ENCODE measurements at regions not wholly inside any gene's neighbourhood (a gene's known extent, or its start where the extent isn't known, plus 50 kb on each side); places are given as distances from the start of the nearest gene placed in this dataset.

DNA sequence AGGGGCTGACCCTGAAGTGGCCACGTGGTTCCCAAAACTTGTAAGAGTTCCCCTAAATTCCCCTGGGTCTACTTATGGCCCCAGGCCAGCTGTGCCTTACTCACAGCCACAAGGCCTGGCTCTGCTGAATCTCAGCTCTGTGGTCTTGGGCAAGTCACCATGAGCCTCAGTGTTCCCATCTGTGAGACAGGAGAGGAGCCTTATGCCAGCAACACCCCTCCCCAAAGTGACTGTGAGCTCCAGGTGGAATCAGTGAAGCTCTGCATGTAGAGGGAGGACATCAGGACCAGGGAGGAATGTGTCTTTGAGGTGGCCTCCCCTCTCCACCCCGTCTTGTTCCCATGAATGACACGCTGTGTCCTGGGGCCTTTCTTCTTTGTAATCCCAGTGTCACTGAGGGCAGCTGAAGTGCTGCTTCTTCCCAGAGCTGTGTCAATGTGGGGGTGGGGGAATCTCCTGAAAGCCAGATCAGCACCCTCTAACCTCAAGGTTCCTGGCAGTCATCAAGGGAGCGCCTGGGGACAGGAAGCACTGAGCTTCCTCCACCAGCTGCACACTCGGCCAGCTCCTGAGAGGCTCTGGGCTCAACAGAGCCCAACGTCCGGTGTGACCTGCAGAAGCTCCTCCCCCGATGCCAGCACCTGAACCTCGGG, 258.9 kb downstream of the UACA start:
- no peak for DNase-seq

DNA sequence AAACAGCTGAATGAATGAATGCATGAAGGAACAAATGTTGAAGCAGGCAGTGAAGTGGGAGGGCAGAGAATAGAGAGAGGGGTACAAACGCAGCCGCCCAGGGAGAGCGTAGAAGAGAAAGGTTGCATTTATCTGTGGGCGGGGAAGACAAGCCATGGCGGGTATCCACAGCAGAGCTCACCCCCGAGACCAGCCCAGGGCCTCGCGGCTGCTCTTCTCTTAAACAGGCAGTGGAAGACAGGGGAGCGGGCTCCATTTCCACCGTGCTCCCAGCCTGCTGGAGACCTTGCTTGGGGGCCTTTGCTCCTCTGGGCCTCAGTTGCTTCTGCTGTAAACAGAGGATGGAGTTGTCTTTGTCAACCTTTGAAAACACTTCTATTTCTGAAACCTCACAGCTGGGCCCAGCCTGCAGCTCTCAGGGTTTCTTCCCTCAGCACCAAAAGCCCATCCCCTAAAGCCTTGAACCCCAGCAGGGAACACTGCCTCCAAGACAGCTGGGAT, 259.5 kb downstream of the UACA start:
- DNase-seq = no peak

DNA sequence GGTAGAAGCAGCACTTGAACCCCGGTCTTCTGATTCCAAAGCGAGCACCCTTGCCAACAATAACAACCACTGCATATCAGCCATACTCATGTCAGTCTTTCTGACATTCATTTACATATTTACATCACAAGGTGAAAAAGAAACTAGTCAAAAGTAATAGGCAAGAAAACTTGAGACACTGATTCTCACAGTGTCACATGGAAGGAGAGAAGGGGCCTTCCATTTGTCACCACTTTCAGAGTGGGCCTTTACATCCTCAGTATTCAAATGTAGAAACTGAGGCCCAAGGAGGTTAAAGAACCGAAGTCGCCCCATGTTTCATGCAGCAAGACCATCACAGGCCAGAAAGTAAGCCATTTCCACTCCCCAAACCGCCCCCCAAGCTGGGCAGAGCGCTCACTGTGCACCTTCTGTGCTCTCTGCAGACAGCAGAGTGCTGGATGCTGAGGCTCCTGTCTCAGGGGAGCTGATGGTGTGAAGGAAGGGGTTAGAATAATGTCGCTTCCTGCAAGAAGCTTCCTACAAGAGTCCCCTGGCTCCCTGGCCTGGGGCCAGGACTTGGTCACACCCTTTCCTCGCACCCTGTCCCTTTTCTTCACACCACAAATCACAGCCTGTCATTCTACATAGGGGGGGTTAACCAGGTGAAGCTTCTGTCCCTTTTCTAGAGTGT, 260.1 kb downstream of the UACA start:
- no peak for DNase-seq

DNA sequence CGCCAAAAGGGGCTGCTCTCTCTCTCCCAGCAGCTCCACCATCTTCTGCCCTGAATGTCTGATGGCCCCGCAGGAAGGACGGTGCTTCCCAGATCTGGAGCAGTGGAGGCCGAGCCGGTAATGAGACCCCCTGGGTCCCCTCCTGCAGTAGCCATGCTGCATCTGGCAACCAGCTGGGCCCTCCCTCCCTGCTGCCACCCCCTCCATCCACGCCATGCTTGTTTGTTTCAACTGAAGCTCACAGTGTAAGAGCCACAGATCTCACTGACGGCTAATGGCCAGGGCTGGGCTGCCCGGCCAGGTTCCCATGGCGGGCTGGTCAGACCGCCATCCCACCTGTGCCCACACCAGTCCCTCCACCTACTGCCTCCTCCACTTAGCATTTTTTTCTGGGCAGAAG, 260.8 kb downstream of the UACA start:
- DNase-seq = no peak

DNA sequence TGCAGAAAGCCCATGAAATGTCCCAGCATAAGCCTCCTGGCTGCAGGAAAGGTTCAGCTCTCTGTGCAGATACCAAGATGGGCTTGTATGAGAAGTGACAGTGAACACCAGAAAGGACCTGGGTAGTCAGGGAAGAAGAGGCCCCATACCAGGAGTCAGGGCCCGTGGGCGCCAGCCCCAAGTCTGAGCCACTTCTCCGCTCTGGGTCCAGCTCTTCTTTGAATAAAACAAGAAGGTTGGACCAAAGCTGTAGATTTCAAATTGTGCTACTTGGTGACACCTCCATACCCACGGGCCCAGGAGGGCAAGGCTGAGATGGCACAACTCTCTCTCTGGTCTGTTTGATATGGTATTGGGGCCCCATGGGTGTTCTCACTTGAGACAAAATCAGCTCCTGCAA, 261.5 kb downstream of the UACA start:
- no peak for DNase-seq

DNA sequence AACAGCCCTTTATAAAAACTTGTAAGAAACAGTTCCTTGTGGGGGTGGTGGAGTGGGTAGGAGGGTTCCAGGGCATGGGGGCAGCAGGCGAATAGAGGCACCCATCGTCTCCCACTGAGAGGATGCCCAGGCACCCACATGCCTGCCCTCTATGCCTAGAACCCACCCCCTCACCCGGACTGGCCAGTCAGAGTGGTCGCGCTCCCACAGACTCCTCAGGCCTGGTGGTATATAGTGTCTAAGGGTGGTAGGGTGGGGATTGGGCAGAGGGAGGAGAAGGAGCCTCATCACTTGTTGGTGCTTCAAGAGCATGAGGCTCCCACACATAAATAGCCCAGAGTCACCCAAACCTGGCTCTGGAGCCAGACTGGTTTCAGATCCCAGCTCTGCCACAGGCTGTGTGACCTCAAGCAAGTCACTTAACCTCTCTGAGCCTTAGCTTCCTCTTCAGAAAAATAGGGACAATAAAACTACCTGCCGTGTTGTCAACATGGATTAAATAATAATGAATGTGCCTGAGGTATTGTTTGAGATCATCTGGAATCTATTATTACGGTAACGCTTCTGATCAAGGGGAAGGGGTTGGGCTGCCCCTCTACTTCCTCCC, 262.1 kb downstream of the UACA start:
- DNase-seq = no peak

DNA sequence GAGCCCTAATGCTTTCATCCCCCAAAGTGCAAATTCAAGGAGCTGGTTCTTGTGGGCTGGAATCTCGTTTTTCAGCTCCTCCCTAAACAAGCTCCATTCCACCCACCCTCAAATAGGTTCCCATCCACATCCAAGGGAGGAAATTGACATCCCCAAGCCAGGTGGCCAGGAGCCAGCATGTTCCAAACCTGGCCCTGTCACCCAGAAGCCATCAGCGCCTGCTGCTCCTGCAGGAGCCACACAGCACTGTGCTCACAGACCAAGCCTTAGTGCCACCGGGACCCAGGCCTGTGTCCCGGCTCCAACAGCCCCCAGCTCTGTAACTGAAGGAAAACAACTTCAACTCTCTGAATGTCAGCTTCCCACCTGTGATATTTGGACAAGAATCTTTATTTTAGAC, 263.6 kb downstream of the UACA start:
- DNase-seq = no peak

DNA sequence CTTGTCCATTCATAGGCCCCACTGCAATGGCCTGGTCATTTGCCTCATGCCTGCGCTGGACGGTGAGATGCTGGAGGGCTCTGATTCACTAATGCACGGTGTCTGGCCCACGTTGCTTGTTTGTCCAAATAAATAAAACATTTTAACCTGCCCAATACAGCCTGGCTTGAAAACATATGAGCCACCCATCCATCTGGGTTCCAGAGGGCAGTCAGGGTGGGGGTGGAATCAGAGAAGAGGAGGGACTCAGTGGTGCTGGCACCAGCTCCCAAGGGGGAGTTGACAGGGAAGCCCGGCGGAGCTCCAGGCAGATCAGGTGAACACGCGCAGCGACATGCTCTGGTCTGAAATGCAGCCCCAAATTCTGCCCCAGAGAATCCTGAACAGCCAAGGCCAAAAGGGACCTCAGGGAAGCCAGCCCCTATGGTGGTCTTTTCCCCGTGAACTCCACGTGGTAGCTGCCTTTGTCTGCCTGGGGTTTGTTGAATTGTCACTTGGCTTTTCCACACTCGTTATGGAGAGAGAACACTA, 265.2 kb downstream of the UACA start:
- DNase-seq = no peak

DNA sequence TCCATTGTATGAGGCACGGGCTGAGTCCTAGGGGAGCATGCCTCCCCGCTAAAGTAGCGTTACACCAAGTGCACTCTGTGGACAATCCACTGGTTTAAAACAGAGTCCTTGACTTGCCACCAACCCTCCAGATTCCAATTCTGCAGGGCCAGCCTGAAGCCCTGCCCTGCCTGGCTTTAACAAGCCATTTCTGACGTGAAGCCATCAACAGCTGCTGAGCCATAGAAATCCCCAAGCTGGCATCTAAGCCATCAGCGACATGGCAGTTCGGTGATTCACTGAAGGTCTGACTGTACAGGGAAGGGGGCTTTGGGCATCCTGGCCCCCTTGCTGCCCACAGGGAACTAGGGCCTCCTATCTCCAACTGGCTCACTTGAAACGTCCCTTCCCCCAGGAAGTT, 265.7 kb downstream of the UACA start:
- DNase-seq = no peak

DNA sequence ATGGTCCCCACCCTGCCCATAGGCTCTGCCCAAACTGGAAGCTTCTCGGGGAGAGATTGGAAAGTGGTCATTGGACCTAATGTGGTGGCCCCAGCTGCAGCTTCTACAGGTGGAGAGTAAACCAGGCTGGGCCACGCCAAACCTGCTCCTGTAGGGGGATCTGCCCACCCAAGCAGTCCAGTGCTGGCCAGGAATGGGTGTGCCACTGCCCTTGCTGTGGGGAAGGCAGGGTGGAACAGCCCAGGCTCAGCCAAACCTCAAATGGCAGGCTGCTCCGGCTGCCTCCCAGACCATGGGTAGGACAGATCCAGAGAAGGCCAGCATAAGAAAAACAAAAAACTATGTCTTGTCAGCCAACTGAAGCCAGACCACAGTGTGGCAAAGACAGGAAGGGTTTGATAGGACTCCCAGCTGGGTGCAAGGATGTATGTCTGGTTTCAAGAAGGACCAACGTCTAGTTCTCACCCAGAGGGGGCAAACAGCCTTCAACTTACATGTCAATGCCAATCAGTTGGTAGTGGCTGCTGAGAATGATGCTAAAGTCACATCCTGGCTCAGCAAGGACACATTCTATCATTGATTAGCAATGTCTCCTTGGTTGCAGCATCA, 267.3 kb downstream of the UACA start:
- no peak for DNase-seq

DNA sequence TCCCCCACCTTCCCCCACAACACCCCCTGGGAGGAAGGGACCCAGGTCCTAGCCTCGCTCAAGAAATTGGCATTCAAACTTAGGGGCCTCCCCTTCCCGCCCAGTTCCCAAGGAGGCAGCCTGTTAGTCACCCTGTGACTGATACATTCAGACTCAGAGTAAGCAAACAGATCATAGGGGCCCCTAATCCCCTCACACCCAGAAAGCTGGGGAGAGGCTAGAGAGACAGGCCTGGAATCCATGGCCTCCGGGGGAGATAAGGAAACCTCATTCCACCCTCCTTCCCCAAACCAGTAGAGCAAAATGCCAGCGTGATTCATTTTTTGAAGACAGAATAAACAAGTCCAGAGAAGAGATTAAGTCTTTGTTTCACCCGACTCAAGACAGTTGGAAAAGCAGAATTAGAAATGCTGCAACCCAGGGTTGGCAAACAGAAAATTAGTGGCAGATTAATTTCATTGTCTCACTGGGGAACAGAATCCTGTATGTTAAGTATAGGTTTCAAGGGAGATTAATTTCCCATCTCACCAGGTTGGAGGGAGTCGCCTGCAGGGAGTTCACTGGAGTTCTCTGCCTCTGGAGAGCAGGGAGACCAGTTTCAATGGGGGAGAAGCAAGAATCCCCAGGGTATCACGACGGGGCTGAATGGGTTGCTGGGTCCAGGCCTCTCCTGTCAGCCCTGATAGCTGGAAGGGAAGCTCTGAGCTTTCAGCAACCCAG, 268.3 kb downstream of the UACA start:
- no peak for DNase-seq

DNA sequence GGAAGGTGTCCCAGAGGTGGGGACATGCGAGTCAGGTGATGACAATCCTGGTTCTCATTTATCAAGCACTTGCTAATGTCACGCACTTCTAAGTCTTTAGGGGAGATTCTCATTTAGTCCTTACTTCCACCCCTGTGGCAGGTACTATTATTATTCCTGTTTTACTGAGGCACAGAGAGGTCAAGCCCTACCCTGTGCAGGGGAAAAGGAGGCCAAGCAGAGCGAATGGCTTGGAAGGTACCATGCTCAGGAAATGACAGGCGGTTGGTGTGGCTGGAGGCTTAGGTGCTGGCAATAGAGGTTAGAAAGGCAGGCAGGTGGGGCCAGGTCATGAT, 268.9 kb downstream of the UACA start:
- DNase-seq = no peak

DNA sequence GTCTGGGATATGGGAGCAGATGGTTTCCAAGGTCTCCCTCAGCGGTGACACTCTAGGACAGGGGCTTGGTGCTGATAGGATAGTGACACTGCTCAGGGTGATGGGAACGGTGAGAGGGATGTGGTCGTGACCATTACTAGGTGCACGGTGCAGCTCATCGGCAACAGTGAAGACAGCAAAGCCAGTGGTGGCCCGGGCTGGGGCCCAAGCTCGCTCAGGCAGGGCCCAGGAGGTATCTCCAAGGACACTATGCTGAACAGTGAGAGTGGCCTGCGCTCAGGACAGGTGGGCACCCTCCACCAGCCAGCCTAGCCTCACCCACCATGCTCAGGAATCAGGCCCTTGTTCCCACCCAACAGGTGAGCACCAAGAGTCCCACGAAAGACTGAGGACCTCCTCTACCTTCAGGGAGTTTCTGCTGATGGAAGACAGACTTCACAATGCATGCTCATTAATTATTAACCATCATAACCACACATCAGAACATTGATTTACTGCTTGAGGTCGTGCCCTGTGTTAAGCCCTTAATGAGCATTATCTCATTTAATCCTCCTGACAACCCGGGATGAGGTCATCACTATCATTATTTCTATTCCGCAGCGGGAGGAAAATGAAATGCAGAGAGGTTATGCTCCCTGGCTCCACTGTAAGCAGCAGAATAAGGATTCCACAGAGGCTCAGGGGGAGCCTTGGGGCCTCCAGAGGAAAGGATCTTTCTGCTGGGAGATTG, 269.4 kb downstream of the UACA start:
- DNase-seq = no peak

DNA sequence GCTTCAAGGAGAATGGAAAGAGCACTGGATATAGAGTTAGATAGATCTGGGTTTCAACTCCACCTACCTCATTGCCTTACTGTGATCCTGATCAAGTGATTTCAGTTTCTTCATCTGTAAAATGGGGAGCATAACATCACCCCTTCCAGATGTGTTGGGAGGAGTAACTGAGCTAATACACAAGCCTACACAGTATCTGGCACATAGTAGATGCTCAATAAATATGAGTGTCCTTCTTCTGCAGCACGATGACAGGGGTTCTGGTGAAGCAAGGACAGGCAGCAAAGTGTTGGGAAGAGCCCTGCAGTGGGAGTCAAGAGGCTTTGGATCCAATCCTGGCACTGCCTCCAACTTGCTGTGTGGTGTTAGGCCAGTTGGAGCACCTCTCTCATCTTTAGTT, 270.0 kb downstream of the UACA start:
- DNase-seq = no peak

DNA sequence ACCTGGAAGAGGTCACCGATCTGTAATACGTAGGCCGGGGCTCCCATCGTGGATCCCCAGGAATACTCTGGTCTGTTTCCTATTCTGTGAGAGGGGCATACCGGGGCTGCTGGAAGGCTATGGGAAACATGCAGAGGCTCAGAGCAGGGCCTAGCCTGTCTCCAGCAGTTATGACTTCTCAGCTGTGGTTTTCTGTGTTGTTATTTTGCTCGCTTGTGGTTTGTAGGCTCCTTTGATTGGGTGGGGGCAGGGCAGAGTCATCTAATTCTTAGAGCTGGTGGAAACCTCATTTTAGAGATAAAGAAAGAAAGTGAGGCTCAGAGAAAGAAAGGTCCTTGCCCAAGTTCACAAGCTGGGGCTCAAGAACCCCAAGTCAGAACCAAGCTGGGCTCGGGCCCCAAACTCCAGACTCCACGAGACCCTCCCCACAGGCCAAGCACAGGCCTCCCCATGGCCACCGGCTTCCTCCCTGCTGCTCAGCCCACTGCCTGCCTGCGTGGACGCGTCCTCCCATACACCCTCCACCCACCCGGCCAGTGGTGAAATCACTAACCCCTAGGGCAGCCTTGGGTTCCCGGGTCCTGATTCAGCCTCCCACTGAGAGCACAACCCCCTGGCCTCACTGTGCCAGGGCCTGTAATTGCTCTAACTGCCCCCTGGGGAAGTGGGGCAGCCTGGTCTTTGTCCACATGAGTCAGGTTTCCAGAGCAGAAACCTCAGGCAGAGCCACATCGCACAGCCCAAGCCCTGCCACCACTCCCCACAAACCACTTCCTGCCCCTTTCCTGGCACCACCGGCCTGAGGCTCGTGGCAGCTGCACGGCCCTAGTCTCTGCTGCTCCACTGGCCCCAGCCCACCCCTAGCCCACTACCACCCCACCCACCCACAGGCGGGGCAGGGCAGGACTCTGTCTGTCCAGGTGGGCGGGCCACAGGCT, 270.8 kb downstream of the UACA start:
- DNase-seq = peak; percentile 78

DNA sequence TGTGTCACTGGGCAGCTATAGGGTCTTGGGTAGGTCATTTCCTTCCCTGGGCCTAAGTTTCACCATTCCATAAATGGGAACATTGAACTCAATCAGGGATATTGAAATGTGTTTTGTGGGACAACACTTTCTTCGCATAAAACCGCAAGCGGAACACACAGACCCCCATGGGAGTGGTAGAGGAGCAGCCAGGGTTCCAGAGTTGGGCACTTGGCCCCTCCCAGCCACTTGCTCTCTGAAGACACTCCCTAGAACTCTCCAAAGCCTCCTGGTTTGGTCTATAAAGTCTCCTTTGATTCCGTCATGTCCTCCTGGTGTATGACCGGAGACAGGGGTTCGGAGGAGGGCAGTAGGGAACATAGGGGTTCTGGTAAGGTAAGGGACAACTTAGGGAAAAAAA, 271.7 kb downstream of the UACA start:
- no peak for DNase-seq

DNA sequence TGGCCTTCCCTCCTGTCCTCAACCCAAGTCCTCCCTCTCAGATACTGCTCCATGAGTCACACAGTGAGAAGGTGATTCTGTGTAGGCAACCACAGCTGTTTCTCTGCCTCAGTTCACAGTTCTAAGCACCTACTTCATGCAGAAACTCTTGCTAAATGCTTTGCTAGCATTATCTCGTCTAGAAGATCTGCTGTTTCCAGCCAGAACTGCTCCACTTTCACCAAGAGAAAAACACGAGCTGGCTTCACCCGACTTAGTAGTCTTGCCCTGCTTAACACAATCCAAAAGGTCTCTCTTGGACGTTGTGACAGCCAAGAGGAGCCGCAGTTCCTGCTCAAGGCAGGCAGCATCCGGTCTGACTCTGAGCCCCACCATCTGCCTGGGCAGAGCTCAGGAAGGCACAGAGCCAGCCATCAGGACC, 272.1 kb downstream of the UACA start:
- DNase-seq = no peak

DNA sequence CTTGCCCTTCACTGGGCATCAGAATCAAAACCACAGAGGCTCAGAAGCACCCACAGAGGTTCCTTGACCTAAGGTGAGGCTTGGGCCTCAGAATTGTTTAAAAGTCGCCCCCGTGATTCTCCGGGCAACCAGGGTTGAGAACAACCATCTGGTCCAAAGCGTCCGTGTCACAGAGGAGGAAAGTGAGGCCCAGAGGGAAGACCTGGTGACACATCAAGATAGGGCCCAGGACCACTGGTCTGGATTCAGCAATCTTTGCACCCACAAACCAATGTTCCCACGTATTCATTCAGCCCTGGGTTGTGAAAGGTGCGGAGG, 272.6 kb downstream of the UACA start:
- no peak for DNase-seq

DNA sequence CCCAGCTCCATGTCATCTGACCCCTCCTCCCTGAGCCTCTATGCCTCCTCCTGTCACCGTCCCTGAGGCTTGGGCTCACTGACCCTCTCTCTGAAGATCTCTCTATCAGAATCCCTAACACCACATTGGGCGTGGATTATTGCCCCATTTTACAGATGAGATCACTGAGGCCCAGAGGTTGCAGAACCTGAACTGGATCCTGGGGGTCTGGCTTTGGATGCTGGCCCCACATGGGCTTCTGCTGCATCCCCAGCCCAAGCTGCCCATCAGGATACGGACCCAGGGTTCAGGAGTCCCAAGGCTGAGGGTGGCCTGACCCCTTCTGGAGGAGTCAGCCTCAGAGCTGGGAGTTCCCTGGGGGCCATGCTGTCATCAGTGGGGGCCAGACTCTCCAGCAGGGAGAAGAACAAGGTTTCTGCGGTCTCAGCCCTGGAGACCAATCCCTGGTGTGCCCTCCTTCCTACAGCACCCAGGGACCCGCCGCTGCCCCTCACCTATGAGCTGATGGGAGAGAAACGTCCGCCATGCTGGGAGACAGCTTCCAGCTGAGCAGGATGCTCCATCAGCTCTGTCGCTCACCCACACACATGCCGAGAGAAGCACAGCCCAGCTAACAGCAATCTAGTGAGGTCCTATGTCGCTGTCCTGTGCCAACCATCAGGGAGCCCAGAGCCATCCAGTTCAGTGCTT, 273.1 kb downstream of the UACA start:
- no peak for DNase-seq

DNA sequence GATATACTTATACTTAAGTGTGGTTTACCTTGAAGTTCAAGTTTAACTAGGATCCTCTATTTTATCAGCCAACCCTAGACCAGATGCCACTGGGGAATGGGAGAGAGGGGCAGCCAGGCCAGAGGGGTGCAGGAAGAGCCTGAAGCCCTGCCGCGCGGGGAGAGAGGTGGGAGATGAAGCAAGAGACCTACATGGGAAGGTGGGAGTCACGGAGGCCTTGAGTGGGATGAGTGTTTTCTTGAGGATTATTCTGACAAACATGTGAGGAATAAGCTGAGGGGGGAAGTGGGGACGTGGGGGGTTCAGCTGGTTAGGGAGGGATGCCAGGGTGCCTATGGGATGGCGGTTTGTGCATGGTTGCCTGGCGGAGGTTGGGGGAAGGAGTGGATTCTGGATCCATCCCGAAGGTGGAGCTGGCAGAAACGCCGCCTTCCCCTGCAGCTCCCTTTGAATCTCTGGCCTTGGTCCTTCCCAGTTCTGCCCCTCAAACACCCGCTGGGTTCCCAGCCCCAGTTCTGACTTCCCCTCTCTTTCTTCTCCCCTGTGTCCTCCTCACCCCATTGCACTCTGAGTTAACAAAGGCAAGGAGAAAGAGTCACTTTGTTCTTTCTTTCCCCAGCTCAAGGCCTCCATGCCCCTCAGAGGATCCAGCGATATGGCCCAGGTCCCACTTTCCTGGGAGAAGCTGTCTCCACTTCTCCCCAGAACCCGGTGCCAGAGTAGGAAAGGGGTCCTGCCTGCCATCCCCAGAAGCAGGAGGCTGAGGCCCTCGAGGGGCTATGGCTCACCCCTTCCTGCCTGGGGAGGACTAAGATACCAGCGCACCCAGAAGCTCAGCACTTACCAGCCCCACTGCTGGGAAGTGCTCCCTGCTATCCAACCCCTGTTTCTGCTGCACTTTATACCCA, 274.2 kb downstream of the UACA start:
- DNase-seq = no peak
